HG02623 (cell line): ENCODE measurements at regions not wholly inside any gene's neighbourhood (a gene's known extent, or its start where the extent isn't known, plus 50 kb on each side); places are given as distances from the start of the nearest gene placed in this dataset.

Experiments
- ATAC-seq: cut with Tn5 transposase; IDR thresholded peaks from one replicate; pipeline ENCODE4 v1.9.1; 2021; ENCODE audit warnings: moderate library complexity; ENCODE audit not compliant: unreplicated experiment

DNA sequence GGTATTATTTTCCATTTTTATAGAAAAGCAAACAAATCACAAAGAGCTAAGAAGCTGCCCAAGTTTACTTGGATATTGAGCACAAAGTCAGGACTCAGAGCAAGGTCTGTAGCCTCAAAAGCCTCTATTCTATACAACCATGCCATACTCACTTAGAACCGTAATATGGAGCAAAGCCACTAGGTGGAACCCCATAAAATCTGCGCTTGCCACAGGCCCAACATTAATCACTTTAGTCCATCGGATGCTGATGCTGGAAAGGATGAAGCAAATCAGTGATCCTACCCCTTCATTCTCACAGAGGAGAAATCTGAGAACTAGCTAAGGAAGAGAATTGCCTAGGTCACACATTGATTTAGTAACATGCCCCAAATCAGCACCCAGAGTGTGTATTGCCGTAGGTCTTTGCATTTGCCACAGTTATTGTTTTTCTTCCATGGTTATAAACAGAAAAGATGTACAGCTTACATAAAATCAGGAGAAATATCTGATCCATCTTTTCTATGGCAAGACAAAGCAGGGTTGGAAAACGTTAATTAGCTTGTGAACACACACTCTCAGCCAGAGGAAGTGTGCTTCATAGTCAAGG lies 56.7 kb upstream of the RAB38 start:
- ATAC-seq = peak; percentile 84

DNA sequence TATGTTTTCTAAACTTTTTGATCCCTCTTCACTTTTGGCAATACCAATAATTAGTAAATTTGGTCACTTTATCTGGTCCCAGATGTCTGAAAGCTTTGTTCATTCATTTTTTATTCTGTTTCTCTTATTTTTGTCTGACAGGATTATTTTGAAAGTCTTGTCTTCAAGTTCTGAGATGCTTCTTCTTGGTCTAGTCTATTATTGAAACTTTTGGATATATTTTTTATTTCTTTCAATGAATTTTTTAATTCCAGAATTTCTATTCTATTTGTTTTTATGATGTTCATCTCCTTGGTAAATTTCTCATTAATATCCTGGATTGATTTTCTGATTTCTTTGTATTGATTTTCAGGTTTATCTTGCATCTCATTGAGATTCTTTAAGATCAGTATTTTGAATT lies 54.1 kb upstream of the RAB38 start:
- ATAC-seq = no peak
